Thyroid gland (tissue), 4 donors: ENCODE measurements at regions not wholly inside any gene's neighbourhood (a gene's known extent, or its start where the extent isn't known, plus 50 kb on each side); places are given as distances from the start of the nearest gene placed in this dataset.

ENCODE experiments used
- POLR2A ChIP-seq, 2 donors: fragments of 450-650 bp; IDR thresholded peaks; one replicate each; pipeline ENCODE4 v1.6.1; 2017; ENCODE audit warnings: antibody characterized with exemption in 2 of 2, mild to moderate bottlenecking in 2 of 2, moderate library complexity in 1 of 2
- TF ChIP-seq, protein P1 (sequence below), 6 experiments: fragments of 200-600 bp in 3 of 6; fragments of 450-650 bp in 3 of 6; sonication (generic) in 3 of 6; IDR thresholded peaks; one replicate each; pipeline ENCODE4 v1.5.1; 2016 to 2019; ENCODE audit warnings: antibody characterized with exemption in 6 of 6, mild to moderate bottlenecking in 2 of 6, inconsistent platforms in 1 of 6, moderate library complexity in 1 of 6

DNA sequence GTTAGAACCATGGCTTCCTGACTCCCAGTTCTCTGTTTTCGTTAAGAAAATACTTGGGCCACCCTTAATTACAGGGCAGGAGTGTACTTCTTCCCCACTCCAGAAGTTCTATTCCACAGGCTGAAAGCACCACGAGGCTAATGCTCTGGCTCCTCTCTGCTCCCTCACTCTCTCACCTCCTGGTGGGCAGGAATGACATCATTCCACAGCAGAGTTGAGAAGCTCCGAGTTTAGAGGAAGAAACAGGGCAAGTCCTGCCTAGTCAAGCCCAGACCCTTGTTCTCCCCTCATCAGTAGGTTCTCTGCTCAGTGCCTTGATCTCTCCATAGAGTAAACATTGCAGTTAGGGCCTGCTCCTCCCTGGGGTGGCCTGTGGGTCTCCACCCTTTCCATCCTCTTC, 343.8 kb upstream of the CLNK start:
- TF ChIP-seq, protein P1, sequence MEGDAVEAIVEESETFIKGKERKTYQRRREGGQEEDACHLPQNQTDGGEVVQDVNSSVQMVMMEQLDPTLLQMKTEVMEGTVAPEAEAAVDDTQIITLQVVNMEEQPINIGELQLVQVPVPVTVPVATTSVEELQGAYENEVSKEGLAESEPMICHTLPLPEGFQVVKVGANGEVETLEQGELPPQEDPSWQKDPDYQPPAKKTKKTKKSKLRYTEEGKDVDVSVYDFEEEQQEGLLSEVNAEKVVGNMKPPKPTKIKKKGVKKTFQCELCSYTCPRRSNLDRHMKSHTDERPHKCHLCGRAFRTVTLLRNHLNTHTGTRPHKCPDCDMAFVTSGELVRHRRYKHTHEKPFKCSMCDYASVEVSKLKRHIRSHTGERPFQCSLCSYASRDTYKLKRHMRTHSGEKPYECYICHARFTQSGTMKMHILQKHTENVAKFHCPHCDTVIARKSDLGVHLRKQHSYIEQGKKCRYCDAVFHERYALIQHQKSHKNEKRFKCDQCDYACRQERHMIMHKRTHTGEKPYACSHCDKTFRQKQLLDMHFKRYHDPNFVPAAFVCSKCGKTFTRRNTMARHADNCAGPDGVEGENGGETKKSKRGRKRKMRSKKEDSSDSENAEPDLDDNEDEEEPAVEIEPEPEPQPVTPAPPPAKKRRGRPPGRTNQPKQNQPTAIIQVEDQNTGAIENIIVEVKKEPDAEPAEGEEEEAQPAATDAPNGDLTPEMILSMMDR (IDR thresholded peaks at IDR 0.05) = no peak
- no peak for TF ChIP-seq POLR2A (IDR thresholded peaks at IDR 0.05)
